ENCODE measurements at regions not wholly inside any gene's neighbourhood (a gene's known extent, or its start where the extent isn't known, plus 50 kb on each side); places are given as distances from the start of the nearest gene placed in this dataset.

- no peak overlapping the region for H2AFZ ChIP-seq (ENCODE audit: low read depth)
- peaks cover 8% of the 10 kb centered on the region for H3F3A ChIP-seq (replicated peaks; ENCODE audit: insufficient read depth)
- no peak overlapping the region for H3K4me3 ChIP-seq (ENCODE audit: low read depth in 2 of 2, low read length in 1 of 2)
- peaks cover 0 to 7% of the 10 kb centered on the region in 2 experiments; a peak in 3 of 4 replicates for H3K4me1 ChIP-seq (ENCODE audit: control insufficient read depth in 1 of 2, insufficient read depth in 2 of 2, low read depth in 1 of 2, low read length in 1 of 2)
- no peak for DNase-seq
- no peaks in the 10 kb centered on the region for H3K9me2 ChIP-seq
- no peaks in the 10 kb centered on the region for H3K79me2 ChIP-seq (ENCODE audit: insufficient read depth)
- TF ChIP-seq RAD21 (IDR thresholded peaks at IDR 0.05; ENCODE audit: low read length): no peak
- TF ChIP-seq NRF1 (IDR thresholded peaks at IDR 0.05; ENCODE audit: low read depth, low read length): no peak
- TF ChIP-seq FOSL2 (IDR thresholded peaks at IDR 0.05; ENCODE audit: borderline replicate concordance, low read depth): no peak
- no peak for TF ChIP-seq MEF2A (IDR thresholded peaks at IDR 0.05; ENCODE audit: borderline replicate concordance, low read depth)
- TF ChIP-seq SMC3 (IDR thresholded peaks at IDR 0.05; ENCODE audit: low read depth, low read length): no peak
- no peak for TF ChIP-seq CHD2 (IDR thresholded peaks at IDR 0.05; ENCODE audit: low read length, partially characterized antibody)
- no peak for TF ChIP-seq PBX3 (IDR thresholded peaks at IDR 0.05)
- TF ChIP-seq SIN3A (IDR thresholded peaks at IDR 0.05; ENCODE audit: borderline replicate concordance, low read depth, low read length): no peak
- no peak for TF ChIP-seq MXI1 (IDR thresholded peaks at IDR 0.05; ENCODE audit: low read depth, low read length)
- no peak for TF ChIP-seq NFIC (IDR thresholded peaks at IDR 0.05; ENCODE audit: borderline replicate concordance)
- TF ChIP-seq, protein P1, sequence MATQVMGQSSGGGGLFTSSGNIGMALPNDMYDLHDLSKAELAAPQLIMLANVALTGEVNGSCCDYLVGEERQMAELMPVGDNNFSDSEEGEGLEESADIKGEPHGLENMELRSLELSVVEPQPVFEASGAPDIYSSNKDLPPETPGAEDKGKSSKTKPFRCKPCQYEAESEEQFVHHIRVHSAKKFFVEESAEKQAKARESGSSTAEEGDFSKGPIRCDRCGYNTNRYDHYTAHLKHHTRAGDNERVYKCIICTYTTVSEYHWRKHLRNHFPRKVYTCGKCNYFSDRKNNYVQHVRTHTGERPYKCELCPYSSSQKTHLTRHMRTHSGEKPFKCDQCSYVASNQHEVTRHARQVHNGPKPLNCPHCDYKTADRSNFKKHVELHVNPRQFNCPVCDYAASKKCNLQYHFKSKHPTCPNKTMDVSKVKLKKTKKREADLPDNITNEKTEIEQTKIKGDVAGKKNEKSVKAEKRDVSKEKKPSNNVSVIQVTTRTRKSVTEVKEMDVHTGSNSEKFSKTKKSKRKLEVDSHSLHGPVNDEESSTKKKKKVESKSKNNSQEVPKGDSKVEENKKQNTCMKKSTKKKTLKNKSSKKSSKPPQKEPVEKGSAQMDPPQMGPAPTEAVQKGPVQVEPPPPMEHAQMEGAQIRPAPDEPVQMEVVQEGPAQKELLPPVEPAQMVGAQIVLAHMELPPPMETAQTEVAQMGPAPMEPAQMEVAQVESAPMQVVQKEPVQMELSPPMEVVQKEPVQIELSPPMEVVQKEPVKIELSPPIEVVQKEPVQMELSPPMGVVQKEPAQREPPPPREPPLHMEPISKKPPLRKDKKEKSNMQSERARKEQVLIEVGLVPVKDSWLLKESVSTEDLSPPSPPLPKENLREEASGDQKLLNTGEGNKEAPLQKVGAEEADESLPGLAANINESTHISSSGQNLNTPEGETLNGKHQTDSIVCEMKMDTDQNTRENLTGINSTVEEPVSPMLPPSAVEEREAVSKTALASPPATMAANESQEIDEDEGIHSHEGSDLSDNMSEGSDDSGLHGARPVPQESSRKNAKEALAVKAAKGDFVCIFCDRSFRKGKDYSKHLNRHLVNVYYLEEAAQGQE (IDR thresholded peaks at IDR 0.05; ENCODE audit: low read depth, low read length): no peak
- H3K9me3 ChIP-seq: no peaks in the 10 kb centered on the region; the same call in 1 of the 2 replicates
- no peaks in the 10 kb centered on the region for H4K20me1 ChIP-seq (ENCODE audit: insufficient read depth)
- no peak overlapping the region for H3K9ac ChIP-seq
- ChIA-PET CTCF (interaction anchor here (0.8 to 1.9 kb wide), 5 partner anchors 14 to 338 kb away, joined by 3 to 6 read pairs (median 3); no protein-coding TSS in a partner anchor), POLR2A (no interaction called here)
- H3K27ac ChIP-seq (ENCODE audit: low read depth in 2 of 2, low read length in 1 of 2): peak overlapping the region in 1 of 2 experiments; percentile 79; a peak in 3 of 4 replicates
- H3K27me3 ChIP-seq (ENCODE audit: insufficient read depth): no peaks in the 10 kb centered on the region
- no peaks in the 10 kb centered on the region for H3K36me3 ChIP-seq (replicated peaks in 1 of 2; ENCODE audit: control insufficient read depth in 1 of 2, insufficient read depth in 2 of 2, low read length in 1 of 2)
- WGBS (ENCODE audit: low lambda C conversion rate): 27% methylated on average over 4 of the region's 4 CpGs
- no peak overlapping the region for H3K4me2 ChIP-seq
Observed at GRCh38 chr3:64870876-64871646, 183.3 kb upstream of the ADAMTS9 start.

DNA sequence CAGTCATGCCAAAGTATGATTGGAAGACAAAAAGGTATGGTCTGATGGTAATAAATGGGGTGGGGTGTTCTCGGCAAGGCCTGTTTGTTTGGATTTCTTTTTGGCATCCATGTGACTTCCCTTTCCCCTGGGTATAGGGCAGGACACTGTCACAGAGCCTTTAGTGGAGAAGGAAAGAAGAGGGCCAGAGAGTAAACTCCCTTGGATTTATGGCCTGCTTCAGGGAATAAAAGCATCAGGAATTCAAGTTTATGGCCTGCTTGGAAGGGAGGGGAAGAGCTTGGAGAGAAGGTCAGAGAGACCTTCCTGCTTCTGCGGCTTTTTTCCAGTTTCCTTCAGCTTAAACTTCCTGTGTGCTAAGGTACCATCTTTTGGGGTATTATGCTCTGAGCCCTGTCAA is 179.4 kb upstream of the ADAMTS9 start:
- Histone ChIP-seq H2AFZ (ENCODE audit: low read depth) (no peak overlapping the region), H3F3A (replicated peaks; ENCODE audit: insufficient read depth) (peaks cover 8% of the 10 kb centered on the region), H3K79me2 (ENCODE audit: insufficient read depth) (no peaks in the 10 kb centered on the region), H3K4me1 (ENCODE audit: control insufficient read depth in 1 of 2, insufficient read depth in 2 of 2, low read depth in 1 of 2, low read length in 1 of 2) (peaks cover 0 to 3% of the 10 kb centered on the region in 2 experiments; a peak in 2 of 4 replicates), H3K36me3 (replicated peaks in 1 of 2; ENCODE audit: control insufficient read depth in 1 of 2, insufficient read depth in 2 of 2, low read length in 1 of 2) (no peaks in the 10 kb centered on the region), H3K9me3 (no peaks in the 10 kb centered on the region; the same call in 1 of the 2 replicates), H3K4me2 (no peak overlapping the region), H3K27me3 (ENCODE audit: insufficient read depth) (no peaks in the 10 kb centered on the region), H3K27ac (ENCODE audit: low read depth in 2 of 2, low read length in 1 of 2) (no peak overlapping the region), H3K4me3 (ENCODE audit: low read depth in 2 of 2, low read length in 1 of 2) (no peak overlapping the region), H4K20me1 (ENCODE audit: insufficient read depth) (no peaks in the 10 kb centered on the region), H3K9me2 (no peaks in the 10 kb centered on the region), H3K9ac (no peak overlapping the region)
- CTCF ChIA-PET: no interaction called here
- no peak for TF ChIP-seq RXRA (IDR thresholded peaks at IDR 0.05; ENCODE audit: borderline replicate concordance, low read depth)
- TF ChIP-seq, protein P2, sequence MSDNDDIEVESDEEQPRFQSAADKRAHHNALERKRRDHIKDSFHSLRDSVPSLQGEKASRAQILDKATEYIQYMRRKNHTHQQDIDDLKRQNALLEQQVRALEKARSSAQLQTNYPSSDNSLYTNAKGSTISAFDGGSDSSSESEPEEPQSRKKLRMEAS (IDR thresholded peaks at IDR 0.05; ENCODE audit: low read depth): no peak
- TF ChIP-seq POLR2AphosphoS5 (IDR thresholded peaks at IDR 0.05; ENCODE audit: low read depth, low read length): no peak
- TF ChIP-seq RCOR1 (IDR thresholded peaks at IDR 0.05; ENCODE audit: low read length): no peak
- no peak for TF ChIP-seq EP300 (IDR thresholded peaks at IDR 0.05; ENCODE audit: borderline replicate concordance in 1 of 2, low read depth in 1 of 2, low read length in 1 of 2)
- no peak for TF ChIP-seq PBX3 (IDR thresholded peaks at IDR 0.05)
- no peak for TF ChIP-seq MEF2A (IDR thresholded peaks at IDR 0.05; ENCODE audit: borderline replicate concordance, low read depth)
- no peak for TF ChIP-seq SMC3 (IDR thresholded peaks at IDR 0.05; ENCODE audit: low read depth, low read length)
- TF ChIP-seq CHD2 (IDR thresholded peaks at IDR 0.05; ENCODE audit: low read length, partially characterized antibody): no peak
- DNase-seq: no peak
- 82% methylated on average over 2 of the region's 2 CpGs for WGBS (ENCODE audit: low lambda C conversion rate)
- POLR2A ChIA-PET: no interaction called here
